Common myeloid progenitor, CD34-positive (primary cell): ENCODE measurements at regions not wholly inside any gene's neighbourhood (a gene's known extent, or its start where the extent isn't known, plus 50 kb on each side); places are given as distances from the start of the nearest gene placed in this dataset.
"Not testable (repeated sequence)": the region's sequence is repeated elsewhere in the genome, so short reads cannot be mapped to it uniquely, and the experiment has no call there.

ENCODE experiments used
- CTCF ChIA-PET: fragments of 350-600 bp; sonication (Branson Sonifier 250); formaldehyde crosslinking; loops from one replicate; lab custom pipeline; 2021; ENCODE audit warnings: antibody characterized with exemption; lab: Charles Lee
- POLR2A ChIA-PET: fragments of 350-600 bp; sonication (Branson Sonifier 250); formaldehyde crosslinking; loops from one replicate; lab custom pipeline; 2021; ENCODE audit warnings: antibody characterized with exemption; lab: Charles Lee
- DNase-seq, 3 donors: peaks; one replicate each; pipeline versions ENCODE4 v3.0.0 to v3.0.0-alpha.2; 2013
- H3K27ac ChIP-seq, 2 experiments: 1 replicate in 1 of 2; 2 replicates in 1 of 2; pipeline ENCODE4 v1.7.0; 2013; ENCODE audit warnings: inconsistent platforms in 2 of 2, low read length in 2 of 2, mild to moderate bottlenecking in 2 of 2, low read depth in 1 of 2, moderate library complexity in 1 of 2; ENCODE audit not compliant: severe bottlenecking in 2 of 2, insufficient read depth in 1 of 2, poor library complexity in 1 of 2
- H3K27me3 ChIP-seq, 5 experiments: replicated peaks in 2 of 5; 1 replicate in 3 of 5; 2 replicates in 2 of 5; pipeline versions ENCODE4 v1.6.1 to v1.7.0; 2013; ENCODE audit warnings: low read length in 4 of 5, mild to moderate bottlenecking in 2 of 5, moderate library complexity in 2 of 5, inconsistent platforms in 1 of 5; ENCODE audit not compliant: insufficient read depth in 5 of 5, control insufficient read depth in 4 of 5
- H3K36me3 ChIP-seq, 4 experiments: 1 replicate in 2 of 4; 2 replicates in 2 of 4; pipeline versions ENCODE4 v1.6.1 to v1.7.0; 2013; ENCODE audit warnings: low read length in 3 of 4, control low read depth in 1 of 4, mild to moderate bottlenecking in 1 of 4; ENCODE audit not compliant: control insufficient read depth in 4 of 4, insufficient read depth in 4 of 4
- H3K4me1 ChIP-seq, 4 experiments: 1 replicate in 3 of 4; 2 replicates in 1 of 4; pipeline versions ENCODE4 v1.6.1 to v1.7.1; 2013; ENCODE audit warnings: low read length in 3 of 4, mild to moderate bottlenecking in 3 of 4, control low read depth in 1 of 4, inconsistent platforms in 1 of 4, moderate library complexity in 1 of 4; ENCODE audit not compliant: control insufficient read depth in 4 of 4, insufficient read depth in 4 of 4; ENCODE audit errors: control extremely low read depth in 1 of 4
- H3K4me3 ChIP-seq, 7 experiments: 1 replicate in 4 of 7; 2 replicates in 3 of 7; pipeline versions ENCODE4 v1.5.1 to v1.7.0; 2013; ENCODE audit warnings: mild to moderate bottlenecking in 7 of 7, low read length in 6 of 7, moderate library complexity in 6 of 7, inconsistent platforms in 2 of 7, low read depth in 2 of 7, control low read depth in 1 of 7; ENCODE audit not compliant: insufficient read depth in 4 of 7, control insufficient read depth in 1 of 7; ENCODE audit errors: extremely low read depth in 1 of 7
- H3K9me3 ChIP-seq, 5 experiments: 1 replicate in 4 of 5; 2 replicates in 1 of 5; pipeline versions ENCODE4 v1.6.1 to v1.7.1; 2013; ENCODE audit warnings: low read length in 4 of 5, mild to moderate bottlenecking in 2 of 5, inconsistent platforms in 1 of 5, low read depth in 1 of 5, moderate library complexity in 1 of 5; ENCODE audit not compliant: control insufficient read depth in 4 of 5, insufficient read depth in 2 of 5; ENCODE audit errors: control extremely low read depth in 1 of 5
- WGBS: methylation state at CpG from one replicate; pipeline ENCODE4 v1.1.5; 2013; ENCODE audit not compliant: insufficient coverage; 5-methylcytosine and 5-hydroxymethylcytosine counted together

- Histone ChIP-seq H3K27me3 (no peaks in the 10 kb centered on the region), H3K27ac (no peak overlapping the region), H3K4me3 (no peak overlapping the region), H3K4me1 (no peaks in the 10 kb centered on the region), H3K36me3 (no peaks in the 10 kb centered on the region), H3K9me3 (peaks cover 0 to 2% (median 0%) of the 10 kb centered on the region in 5 experiments)
- POLR2A ChIA-PET, result no interaction called here
- DNase-seq, result peak in 2 of 3 donors; percentile 1 to 6
- WGBS, result 100% methylated on average over 1 of the region's 3 CpGs
- CTCF ChIA-PET, result no interaction called here
These were observed 119.9 kb upstream of the PREP start for GRCh38 chr6:105522626-105523322.

GRCh38 chr6:105519954-105520353 lies 117.1 kb upstream of the PREP start:
- Histone ChIP-seq H3K27me3 (no peaks in the 10 kb centered on the region), H3K27ac (no peak overlapping the region), H3K4me3 (no peak overlapping the region), H3K9me3 (peaks cover 0 to 2% (median 0%) of the 10 kb centered on the region in 5 experiments), H3K4me1 (no peaks in the 10 kb centered on the region), H3K36me3 (no peaks in the 10 kb centered on the region)
- WGBS, result 100% methylated on average over 2 of the region's 3 CpGs
- CTCF ChIA-PET, result no interaction called here
- no peak for DNase-seq
- POLR2A ChIA-PET, result no interaction called here

- H3K9me3 ChIP-seq, CTCF ChIA-PET, H3K27me3 ChIP-seq, DNase-seq, H3K4me1 ChIP-seq, H3K36me3 ChIP-seq, H3K27ac ChIP-seq, H3K4me3 ChIP-seq, POLR2A ChIA-PET: not testable (repeated sequence)
- WGBS, result no CpG with 5 or more reads among the region's 4 CpGs
These were observed 116.1 kb upstream of the PREP start for GRCh38 chr6:105518993-105519392.

- peaks cover 0 to 2% (median 0%) of the 10 kb centered on the region in 5 experiments for H3K9me3 ChIP-seq
- POLR2A ChIA-PET, result no interaction called here
- no peaks in the 10 kb centered on the region for H3K4me1 ChIP-seq
- WGBS, result 100% methylated on average over 5 of the region's 6 CpGs
- DNase-seq, result no peak
- CTCF ChIA-PET, result no interaction called here
- H3K27me3 ChIP-seq, result peaks cover 0 to 2% (median 0%) of the 10 kb centered on the region in 5 experiments
- no peaks in the 10 kb centered on the region for H3K36me3 ChIP-seq
- H3K27ac ChIP-seq, result no peak overlapping the region
- no peak overlapping the region for H3K4me3 ChIP-seq
These were observed 112.2 kb upstream of the PREP start for GRCh38 chr6:105515054-105515453.

- Histone ChIP-seq H3K27ac (no peak overlapping the region), H3K9me3 (peaks cover 0 to 2% (median 0%) of the 10 kb centered on the region in 5 experiments), H3K4me3 (no peak overlapping the region), H3K4me1 (no peaks in the 10 kb centered on the region), H3K36me3 (no peaks in the 10 kb centered on the region), H3K27me3 (peaks cover 0 to 2% (median 0%) of the 10 kb centered on the region in 5 experiments)
- ChIA-PET CTCF (no interaction called here), POLR2A (no interaction called here)
- no peak for DNase-seq
- WGBS, result 77% methylated on average over 5 of the region's 5 CpGs
These were observed 111.4 kb upstream of the PREP start for GRCh38 chr6:105514306-105514705.

- Histone ChIP-seq H3K27ac (no peak overlapping the region), H3K27me3 (peaks cover 0 to 2% (median 0%) of the 10 kb centered on the region in 5 experiments), H3K36me3 (no peaks in the 10 kb centered on the region), H3K4me1 (no peaks in the 10 kb centered on the region), H3K9me3 (no peaks in the 10 kb centered on the region), H3K4me3 (no peak overlapping the region)
- ChIA-PET CTCF (no interaction called here), POLR2A (interaction anchor here (0.7 kb wide), 1 partner anchor 1051 kb away, joined by 3 read pairs; no protein-coding TSS in a partner anchor)
- WGBS, result 100% methylated on average over 2 of the region's 2 CpGs
- DNase-seq, result no peak
These were observed 108.8 kb upstream of the PREP start for GRCh38 chr6:105511639-105512038.

GRCh38 chr6:105510746-105511145 lies 107.9 kb upstream of the PREP start:
- H3K4me1 ChIP-seq, result no peaks in the 10 kb centered on the region
- DNase-seq, result no peak
- POLR2A ChIA-PET, result no interaction called here
- no peaks in the 10 kb centered on the region for H3K9me3 ChIP-seq
- CTCF ChIA-PET, result no interaction called here
- no peak overlapping the region for H3K27ac ChIP-seq
- no peaks in the 10 kb centered on the region for H3K36me3 ChIP-seq
- no peak overlapping the region for H3K4me3 ChIP-seq
- peaks cover 0 to 2% (median 0%) of the 10 kb centered on the region in 5 experiments for H3K27me3 ChIP-seq
